Esophagus mucosa (tissue), 1 donor: ENCODE measurements at regions not wholly inside any gene's neighbourhood (a gene's known extent, or its start where the extent isn't known, plus 50 kb on each side); places are given as distances from the start of the nearest gene placed in this dataset.
A peak's percentile ranks its signal among the peaks of the same experiment; 100 is the strongest.

Experiments used
- ATAC-seq: fragments of 200-7000 bp; cut with Tn5 transposase; one replicate; pipeline ENCODE4 v1.9.1; 2020
- donor health status: DM: yes; HTN: yes; CAD: no.

DNA sequence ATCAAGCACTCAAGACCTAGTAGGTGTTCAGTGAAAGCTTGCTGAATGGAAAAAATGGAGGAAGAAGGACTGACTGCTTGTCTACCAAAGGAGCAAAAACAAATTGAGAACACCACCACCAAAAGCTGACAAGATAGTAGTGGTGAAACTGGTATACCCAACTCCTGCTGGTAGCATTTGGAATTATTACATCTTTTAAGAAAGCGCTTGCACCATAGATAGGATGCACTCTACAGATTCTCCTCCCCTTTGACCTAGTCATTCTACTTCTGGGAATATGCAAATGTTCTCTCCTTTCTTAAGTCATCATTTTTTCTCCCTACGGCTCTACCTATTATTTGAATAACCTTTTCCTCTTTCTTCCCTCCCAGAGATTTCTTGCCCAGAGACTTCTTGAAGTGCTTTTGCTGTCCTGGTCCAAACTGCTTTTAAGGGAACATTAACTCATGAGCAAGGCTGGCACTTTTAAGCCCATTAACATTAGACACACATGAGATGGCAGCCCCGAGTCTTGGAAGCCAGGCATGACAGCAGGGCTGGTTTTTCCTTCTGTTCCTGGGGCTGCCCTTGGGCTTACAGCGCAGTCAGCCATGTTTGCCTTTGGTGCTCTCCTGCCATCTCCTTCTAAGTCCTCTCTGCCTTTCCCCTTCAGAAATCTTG lies 75.0 kb upstream of the TLE3 start:
- no peak for ATAC-seq

DNA sequence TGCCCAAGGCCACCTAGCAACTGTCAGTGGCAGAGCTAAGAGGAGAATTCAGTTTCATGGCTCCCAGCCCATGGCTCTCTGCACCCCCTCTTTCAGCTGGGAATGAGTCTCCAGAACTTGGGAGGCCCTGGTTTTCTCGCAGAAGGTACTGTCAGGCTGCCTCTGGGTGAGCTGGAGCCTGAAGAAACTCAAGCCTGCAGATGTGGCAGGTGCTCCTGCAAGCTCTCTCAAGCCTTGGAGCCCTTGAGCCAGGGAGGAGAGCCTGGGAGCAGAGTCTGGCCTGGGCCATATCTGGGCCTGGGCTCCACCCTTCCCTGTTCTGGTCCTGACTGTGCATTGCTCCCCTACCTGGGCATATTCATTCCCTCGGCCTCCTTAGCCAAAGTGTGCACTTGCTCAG lies 74.4 kb upstream of the TLE3 start:
- ATAC-seq: no peak

DNA sequence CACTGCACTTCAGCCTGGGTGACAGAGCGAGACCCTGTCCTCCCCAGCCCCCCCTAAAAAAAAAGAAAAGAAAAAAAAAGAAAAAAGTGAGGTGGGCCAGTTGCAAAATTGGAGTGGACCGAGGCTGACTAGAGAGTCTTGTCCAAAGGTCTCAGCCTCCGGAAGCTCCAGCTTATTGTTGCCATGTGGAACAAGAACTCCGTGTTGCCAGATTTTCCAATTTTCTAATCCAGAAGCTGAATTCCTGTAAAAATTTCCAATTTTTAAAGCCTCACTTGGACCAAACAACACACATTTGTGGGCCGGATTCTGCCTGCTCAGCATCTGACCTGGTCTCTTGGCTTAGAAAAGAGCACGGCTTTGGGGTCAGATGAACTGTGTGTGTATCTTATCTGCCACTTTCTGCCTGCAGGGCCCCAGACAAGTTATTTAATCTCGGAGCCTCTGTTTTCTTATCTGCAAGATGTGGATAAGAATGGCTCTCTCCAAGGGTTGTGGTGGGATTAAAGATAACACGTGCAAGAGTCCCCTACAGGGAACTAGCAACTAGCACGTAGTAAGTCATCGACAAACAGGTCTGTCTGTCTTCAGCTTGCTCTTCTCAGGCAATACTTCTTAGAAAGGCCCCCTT lies 73.7 kb upstream of the TLE3 start:
- no peak for ATAC-seq

DNA sequence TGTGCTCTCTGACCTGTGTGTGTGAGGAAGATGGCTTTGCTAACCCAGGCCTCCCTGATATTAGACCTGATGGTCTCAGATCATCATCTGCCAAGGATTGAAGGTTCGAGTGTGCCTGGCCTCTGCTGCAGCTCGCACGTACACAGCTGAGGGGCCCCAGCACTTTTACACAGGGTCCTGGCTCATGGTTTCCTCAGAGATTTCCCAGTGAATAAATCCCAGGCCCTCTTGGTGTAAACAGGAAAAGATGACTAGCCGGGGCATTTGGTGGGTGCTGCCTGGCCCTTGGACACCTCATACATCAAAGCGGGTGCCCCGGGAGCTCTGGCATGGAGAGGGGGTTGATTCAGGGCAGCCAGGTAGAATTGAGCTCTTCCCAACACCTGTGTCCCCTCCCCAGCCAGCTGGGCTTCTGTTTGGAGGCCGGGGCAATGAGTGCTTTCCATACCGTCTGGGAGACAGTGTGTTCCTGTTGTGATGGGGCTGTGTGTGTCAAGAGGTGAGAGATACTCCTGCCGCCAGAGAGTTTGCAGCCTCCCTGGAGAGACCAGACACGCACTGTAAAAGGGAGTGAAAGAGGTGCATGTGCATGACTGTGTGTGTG lies 72.5 kb upstream of the TLE3 start:
- ATAC-seq: no peak

DNA sequence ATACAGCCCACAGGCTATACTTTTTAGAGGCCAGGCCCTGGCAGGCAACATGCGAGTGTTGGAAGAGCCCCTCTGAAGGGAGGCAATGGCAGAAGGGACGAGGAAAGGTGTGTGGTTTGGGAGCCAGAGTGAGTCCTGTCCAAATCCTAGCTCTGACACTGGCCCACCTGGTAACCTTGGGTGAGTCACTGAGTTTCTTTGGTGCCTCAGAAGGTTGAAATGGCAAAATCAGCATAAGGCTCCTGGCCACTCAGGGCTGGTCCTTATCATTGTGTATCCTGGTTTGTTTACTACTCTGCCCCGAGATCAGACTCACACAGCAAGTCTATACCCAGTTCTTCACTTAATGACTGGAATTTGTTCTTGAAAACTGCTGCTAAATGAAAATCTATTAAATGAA lies 71.4 kb upstream of the TLE3 start:
- ATAC-seq: no peak

DNA sequence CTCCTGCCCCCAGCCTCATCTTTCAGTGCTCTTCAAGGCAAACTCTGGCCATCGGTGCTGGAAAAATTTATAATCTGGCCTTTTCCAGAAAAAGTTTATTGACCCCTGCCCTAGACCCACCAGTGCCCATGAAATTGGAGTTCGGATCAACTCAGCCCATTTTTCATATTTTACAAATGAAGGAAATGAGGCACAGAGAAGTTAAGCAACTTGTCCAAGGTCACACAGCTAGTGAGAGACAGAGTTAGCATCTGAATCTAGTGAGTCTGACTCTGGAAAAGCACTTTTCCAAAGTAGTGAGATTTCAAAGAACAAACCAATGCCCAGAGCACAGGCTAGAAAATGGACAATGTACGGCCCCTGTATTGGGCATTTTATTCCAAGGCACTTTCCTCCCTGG lies 69.4 kb upstream of the TLE3 start:
- ATAC-seq: no peak

DNA sequence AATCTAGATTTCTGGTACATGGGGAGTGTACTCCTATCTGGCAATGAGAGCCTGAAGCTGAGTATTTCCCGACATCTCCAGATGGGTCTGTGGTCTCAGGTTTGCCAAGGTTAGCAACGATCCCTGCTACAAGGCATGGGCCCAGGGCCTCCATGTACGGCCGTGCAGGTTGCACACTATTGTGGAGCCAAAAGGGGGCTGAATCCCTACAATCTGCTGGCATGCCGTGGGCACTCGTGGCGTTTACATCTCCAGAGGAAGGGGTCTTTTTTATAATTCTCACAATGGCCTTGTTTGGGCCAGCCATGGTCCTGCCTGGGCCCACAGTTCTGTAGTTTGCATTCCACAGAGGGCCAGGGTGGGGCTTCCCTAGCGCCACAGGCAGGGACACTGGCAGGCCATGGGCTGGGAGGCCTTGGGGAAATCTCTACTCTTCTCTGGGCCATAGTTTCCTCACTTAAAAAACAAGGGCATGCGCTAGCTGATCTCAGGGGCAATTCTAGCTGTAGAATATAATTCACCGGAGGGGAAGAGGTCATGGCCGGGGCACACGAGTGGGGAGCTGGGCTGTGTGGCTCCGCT lies 68.9 kb upstream of the TLE3 start:
- ATAC-seq: no peak

DNA sequence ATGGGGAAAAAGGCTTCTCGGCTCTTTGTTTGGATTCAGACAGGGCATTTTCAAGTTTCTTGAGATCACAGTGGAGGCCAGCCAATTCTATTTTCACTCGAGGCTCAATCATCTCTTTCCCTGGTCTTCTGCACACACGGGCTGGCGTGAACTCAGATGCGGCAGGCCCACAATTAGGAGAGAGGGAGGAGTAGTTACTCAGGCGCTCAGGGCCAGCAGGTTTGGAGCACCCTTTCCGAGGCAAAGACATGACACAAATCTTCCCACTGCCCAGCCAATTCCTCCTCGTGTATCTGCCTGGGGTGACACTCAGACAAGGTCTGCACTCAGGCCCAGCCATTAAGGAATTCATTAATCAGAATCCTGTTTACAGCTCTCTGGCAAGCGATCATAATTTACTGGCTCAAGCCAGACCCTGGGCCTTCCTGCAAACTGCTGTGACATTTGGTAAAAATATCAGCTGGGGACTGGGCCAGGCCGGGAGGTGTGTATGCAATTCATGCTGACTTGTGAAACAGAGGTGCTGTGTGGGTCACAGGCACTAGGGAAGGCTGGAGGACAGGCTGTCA lies 68.1 kb upstream of the TLE3 start:
- ATAC-seq: peak; percentile 19

DNA sequence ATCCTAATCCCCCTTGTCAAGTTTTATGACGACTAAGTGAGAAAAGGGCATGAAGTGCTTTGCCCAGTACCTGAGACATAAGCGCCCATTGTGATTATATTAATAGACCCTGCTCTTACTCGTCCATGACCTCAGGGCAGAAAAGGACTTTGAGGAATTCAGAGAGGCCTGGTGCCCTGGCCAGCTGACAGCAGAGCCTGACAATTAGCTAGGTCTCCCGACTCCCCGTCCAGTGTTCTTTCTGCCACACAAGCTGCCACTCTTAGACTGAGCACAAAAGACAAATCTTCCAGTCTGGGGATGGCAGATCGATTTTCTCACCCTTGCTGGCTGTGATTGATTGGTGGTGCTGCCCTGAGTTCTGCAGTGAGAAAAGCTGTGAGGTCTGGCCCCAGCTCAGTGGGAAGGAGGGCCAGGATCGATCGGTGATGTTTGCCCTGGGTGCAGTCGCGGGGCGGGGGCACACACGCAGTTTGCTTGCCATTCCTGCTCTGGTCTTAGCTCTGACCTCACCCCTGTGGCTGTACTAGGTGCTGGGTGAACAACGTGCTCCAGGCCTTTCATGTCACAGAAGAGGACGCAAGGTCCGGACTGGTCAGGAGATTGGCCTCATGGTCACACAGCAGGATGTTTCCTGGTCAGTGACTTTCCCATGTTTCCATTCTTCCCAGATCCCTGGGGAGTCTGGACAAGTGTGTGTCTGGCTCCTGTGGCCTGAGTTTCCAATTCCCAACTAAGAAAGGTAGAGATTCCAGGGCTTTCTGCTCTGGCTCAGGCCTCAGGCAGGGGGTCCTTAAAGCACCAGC lies 67.4 kb upstream of the TLE3 start:
- no peak for ATAC-seq

DNA sequence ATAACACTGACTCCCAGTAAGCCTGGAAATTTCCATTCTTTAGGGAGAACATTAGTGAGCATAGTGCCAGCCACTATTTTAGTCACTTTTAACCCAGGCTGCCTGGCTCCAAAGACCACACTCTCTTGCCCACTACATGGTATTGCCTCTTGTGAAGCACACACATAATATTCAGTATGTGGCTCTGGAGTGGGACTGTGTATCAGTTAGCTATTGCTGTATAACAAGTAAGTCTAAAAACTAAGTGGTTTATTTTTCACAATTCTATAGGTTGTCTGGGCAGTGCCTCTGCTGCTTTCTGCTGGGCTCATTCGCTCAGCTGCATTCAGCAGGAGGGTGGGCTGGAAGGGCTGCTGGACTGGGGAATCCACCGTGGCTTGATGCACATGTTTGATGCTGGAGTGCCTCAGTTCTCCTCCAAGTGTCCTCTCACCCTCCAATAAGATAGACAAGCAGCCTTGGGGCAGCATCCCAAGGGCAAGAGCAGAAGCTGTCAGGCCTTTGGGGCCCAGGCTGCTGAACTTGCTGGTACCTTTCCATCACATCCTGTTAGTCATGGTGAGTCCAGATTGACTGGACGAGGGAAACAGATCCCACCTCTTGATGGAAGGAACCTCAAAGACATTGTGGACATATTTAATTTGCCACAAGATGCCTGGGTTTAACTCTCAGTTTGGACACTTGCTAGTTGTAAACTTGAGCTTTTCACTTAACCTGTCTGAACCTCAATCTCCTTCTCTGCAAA lies 66.6 kb upstream of the TLE3 start:
- ATAC-seq: no peak

DNA sequence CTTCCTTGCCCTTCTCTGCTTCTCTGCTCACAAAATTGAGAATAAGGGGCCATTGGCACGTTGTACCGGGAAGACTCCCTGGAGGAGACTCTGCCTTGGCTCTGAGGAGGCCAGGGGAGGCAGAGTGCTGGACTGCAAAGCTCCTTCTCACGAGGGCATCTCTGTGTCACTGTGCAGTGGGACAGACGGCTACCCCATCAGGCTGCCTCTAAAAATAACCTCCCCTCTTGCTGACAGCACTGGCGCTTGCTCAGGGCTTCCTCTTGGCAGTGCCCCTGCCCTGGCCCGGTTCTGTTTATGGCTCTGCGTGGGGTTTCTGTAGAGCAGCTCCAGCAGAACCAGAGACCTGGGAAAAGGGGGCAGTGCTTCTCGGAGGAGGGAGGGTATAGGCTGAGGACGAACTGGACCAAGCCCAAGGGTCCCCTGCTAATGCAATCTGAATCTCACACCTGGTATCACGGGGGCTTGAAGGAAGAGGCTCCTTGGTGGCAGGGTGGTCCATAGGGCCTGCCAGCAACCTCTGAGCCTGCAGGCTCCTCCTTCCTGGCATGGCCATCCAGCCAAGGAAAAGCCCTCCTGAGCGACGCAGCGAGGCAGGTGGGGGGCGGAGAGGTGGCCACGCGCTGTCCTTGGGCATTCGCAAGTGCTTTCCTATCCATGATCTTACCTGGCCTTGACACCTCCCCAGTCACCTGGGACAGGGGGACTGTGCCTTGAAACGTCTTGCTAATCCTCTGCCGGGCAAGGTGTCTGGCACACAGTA lies 63.3 kb upstream of the TLE3 start:
- no peak for ATAC-seq

DNA sequence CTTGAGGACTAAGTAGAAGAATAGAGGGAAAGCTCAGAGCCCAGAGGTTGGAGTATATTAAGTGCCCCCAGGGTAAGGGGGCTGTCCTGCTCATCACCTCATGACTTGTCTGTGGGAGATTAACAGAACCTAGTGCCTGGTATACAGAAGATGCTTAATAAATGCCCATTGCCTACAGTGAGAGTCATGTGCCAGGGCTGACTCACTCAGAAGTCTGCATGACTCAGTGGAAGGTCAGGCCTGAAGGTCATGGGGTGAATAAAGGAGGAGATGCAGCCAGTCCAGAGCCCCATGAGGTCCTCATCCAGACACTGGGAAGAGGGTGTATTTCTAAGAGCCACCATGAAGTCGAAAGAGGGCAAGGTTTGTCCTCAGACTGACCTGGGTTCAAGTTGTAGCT lies 62.5 kb upstream of the TLE3 start:
- peak; percentile 60 for ATAC-seq

DNA sequence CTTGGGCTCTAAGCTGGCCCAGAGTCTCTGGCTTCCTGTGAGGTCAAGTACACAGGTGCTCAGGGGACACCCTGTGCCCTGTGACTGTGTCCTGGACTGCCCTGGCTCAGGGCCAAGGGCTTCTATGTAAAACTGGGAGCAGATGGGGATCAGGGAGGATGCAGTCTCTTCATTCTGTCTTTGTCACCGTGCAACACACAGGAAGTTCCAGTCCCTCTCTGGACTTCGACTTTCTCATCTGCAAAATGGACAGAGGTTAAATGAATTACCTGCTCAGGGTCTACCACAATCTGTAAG lies 61.9 kb upstream of the TLE3 start:
- no peak for ATAC-seq

DNA sequence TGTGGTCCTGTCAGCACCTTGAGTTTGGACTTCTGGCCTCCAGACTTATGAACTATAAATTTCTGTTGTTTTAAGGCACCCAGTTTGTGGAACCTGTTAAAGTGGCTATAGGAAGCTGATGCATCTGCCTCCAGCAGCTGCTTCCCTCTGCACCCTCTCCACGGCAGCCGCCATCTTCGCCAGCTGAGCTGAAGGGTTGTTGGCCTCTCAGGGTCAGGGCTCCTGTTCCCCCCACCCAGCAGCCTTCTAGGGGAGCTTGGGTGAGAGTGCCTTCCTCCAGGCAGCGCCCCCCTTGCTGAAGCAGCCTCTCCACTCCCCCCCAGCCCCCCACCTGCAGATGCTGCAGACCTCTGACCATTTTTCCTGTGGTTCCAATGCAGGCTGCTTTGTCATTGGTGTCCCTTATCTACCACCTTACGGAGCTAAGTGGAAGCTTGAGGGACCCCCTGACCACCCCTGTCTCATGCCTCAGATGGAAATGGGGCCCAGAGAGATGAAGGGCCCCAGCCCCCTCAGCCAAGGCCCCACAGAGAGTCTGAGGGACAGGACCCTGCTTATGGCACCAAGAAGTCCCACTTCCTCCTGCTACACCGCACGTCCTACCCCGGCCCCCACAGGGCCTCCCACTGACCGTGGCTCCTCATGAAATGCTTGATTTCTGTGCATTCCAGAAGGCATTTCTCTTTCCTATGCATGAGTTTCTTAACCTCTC lies 61.4 kb upstream of the TLE3 start:
- ATAC-seq: no peak

DNA sequence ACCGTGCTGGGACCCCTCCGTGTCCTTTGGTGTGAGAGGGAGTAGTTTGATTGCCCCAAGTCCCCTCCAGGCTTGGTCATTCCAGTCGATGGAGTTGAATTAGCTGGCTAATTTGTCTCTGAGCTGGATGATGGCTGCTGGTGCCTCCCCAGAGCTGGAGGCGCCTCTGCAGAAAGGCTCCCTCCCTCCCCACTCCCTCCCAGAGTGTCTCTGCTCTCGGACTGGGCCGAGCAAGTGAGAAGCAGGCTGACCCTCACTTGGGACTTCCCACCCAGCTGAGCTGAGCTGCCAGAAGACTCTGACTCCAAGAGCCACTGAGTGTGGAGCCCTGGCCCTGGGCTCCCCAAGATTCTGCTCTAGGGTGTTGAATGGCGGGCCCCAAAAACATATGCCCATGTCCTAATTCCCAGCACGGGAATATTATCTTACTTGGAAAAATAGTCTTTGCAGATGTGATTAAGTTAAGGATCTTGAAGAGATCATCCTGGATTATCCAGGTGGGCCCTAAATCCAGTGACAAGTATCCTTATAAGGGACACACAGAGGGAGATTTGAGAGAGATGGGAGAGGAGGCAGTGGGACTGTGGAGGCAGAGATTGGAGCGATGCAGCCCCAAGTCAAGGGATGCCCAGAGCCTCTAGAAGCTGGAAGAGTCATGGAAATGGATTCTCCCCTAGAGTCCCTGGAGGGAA lies 60.7 kb upstream of the TLE3 start:
- ATAC-seq: no peak

DNA sequence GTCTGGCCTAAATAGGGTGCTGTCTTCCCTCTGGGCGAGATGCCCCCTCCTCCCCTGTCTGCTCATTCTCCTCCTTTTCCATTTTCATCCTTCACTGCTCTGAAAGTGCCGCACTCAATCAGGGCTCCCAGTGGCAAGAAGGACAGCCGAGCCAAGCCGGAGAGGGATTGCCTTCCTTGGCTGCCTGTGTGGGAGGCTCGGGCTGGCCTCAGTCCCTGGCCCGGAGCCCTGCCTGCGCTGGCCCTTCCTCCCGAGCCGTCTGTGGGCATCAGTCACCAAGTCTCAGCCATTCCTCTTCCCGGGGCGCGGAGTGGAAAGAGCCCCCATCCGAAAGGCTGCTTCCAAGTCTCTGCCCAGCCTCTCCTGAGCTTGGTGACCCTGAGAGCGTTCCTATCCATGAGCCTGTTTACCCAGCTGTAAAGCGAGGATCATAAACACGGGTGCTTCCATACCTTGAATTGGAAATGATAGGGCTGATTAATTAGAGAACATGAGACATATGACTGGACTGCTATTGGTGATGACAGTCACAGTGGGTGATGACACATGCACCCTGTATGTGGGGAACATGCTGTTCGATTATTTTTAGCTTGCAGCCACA lies 59.1 kb upstream of the TLE3 start:
- ATAC-seq: no peak

DNA sequence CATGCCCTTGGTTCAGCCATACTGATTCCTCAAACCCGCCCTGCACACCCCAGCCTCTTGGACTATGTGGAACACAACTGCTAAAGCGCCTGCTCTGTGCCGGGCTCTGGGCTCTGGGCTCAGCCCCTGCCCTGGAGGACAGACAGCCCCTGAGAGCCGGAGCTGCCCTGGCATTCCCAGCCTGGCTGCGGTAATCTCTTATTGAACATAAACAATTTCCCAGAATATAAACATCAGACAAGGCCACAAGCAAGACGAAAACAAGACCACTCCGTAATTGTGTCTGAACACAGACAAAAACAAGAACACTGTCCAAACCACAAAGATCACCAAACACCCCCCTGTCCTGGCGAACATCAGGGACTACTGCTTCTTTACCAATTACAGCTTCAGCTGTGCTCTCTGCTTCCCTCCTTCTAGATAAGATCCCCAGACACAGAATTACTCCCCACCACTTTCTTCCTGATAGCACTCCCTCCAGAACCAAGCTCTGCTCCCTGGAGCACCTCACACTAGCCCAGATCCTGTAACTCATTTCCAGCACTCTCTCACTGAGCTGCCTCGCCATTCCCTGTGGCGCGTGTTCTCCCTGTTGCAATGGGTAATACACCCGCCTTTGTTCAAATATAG lies 57.1 kb upstream of the TLE3 start:
- no peak for ATAC-seq

DNA sequence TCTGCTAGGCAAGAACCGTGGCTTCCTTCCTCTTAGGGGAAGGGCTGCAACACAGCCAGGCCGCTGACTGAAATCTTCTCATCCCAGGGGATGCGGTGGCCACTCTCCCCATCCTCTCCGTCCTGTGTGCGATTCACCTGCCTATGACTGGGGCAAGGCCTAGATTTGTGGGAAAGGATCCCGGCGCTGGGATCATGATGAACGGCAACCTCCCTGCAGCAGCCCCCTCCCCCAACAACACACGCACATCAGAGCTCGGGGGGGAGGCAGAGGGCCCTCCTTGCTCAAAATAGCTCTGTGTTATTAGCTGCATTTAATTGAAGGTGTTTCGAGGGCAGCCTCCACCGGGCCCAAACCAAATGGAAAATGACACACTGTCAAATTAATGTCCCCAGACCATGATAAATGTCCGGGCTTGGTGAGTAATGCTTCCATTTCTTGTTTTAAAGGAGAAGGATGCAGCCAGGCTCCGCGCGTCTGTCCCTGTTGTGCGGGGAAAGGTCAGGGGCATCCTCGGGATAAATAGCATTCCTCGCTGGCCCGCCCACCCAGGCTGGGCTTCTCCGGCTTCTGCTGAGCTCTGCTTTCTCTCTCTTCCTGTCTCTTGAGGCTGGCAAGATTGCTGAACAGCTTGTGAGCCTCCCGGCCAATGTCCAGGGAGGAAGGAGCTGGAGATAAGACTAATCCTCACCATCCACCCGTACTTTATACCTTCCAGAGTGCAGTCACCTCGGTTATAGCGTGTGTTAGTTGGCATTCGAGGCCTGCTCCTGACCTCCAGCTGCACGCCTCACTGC lies 56.4 kb upstream of the TLE3 start:
- ATAC-seq: no peak
